ENCODE measurements at regions not wholly inside any gene's neighbourhood (a gene's known extent, or its start where the extent isn't known, plus 50 kb on each side); places are given as distances from the start of the nearest gene placed in this dataset.

DNA sequence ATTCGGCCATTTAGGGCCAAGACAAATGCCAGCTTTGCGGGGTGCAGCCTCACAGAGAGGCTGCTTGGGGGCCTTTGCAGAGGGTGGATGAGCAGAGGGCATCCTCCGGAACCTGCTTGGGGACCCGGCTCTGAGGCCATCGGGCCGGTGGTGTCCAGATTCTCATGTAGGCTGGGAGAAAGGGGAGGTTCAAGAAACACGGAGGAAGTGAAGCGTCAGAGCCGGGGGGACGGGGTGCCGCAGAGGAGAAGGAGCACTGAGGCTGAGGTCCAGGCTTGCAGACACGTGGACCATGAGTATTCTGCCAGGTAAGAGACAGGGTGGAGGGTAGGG lies 150.7 kb upstream of the SHH start:
- Mint-ChIP-seq H3K36me3 (ENCODE audit: low read depth) (no peaks in the 10 kb centered on the region), H3K27ac (ENCODE audit: unreplicated experiment) (no peak overlapping the region), H3K4me3 (no peak overlapping the region), H3K27me3 (ENCODE audit: low read depth) (peaks cover 5% of the 10 kb centered on the region), H3K4me1 (no peaks in the 10 kb centered on the region), H3K9me3 (peaks cover 3% of the 10 kb centered on the region)
- DNase-seq (ENCODE audit: low read depth, low spot score) = no peak
- TF ChIP-seq, protein P1, sequence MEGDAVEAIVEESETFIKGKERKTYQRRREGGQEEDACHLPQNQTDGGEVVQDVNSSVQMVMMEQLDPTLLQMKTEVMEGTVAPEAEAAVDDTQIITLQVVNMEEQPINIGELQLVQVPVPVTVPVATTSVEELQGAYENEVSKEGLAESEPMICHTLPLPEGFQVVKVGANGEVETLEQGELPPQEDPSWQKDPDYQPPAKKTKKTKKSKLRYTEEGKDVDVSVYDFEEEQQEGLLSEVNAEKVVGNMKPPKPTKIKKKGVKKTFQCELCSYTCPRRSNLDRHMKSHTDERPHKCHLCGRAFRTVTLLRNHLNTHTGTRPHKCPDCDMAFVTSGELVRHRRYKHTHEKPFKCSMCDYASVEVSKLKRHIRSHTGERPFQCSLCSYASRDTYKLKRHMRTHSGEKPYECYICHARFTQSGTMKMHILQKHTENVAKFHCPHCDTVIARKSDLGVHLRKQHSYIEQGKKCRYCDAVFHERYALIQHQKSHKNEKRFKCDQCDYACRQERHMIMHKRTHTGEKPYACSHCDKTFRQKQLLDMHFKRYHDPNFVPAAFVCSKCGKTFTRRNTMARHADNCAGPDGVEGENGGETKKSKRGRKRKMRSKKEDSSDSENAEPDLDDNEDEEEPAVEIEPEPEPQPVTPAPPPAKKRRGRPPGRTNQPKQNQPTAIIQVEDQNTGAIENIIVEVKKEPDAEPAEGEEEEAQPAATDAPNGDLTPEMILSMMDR (conservative IDR thresholded peaks at IDR 0.05) = no peak

DNA sequence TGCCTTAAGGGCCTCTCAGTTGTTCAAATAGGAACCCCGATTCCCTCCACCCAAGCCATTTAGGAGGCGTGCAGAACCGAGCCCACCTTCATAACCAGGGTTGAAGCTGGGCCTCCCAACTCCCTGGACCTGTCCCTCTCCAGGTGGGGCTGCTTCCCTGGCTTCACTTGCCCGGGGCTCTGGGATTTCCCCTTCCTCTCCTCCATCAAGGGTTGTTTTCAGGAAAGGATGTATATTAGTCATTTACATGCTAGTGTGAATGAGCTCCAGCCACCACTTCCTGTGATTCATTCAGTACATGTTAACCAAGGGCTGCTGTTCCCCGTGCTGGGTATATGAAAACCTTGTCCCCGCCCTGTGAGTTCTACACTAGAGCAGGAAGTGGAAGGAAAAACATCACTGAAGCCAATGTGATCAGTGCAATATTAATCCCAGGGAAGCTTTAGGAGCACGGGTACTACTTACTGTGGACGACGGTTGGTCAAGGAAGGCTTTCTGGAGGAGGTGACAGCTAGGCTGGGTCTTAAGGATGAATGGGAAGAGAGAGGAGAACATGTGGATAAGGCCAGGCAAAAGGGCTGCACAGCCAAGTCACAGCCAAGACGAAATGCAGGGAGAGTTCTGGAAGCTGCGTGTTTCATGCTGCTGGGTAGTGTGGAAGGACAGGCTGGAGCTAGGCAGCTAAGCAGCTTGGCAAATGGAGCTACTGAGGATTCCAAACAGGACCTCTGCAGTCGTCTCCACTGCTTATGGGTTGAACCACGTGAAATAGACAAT lies 150.1 kb upstream of the SHH start:
- H3K9me3 Mint-ChIP-seq = peaks cover under 1% of the 10 kb centered on the region
- no peak overlapping the region for H3K27ac Mint-ChIP-seq (ENCODE audit: unreplicated experiment)
- no peak for DNase-seq (ENCODE audit: low read depth, low spot score)
- peaks cover 1% of the 10 kb centered on the region for H3K27me3 Mint-ChIP-seq (ENCODE audit: low read depth)
- H3K36me3 Mint-ChIP-seq (ENCODE audit: low read depth) = no peaks in the 10 kb centered on the region
- H3K4me1 Mint-ChIP-seq = no peaks in the 10 kb centered on the region
- no peak overlapping the region for H3K4me3 Mint-ChIP-seq
- TF ChIP-seq, protein P1 (conservative IDR thresholded peaks at IDR 0.05) = no peak

DNA sequence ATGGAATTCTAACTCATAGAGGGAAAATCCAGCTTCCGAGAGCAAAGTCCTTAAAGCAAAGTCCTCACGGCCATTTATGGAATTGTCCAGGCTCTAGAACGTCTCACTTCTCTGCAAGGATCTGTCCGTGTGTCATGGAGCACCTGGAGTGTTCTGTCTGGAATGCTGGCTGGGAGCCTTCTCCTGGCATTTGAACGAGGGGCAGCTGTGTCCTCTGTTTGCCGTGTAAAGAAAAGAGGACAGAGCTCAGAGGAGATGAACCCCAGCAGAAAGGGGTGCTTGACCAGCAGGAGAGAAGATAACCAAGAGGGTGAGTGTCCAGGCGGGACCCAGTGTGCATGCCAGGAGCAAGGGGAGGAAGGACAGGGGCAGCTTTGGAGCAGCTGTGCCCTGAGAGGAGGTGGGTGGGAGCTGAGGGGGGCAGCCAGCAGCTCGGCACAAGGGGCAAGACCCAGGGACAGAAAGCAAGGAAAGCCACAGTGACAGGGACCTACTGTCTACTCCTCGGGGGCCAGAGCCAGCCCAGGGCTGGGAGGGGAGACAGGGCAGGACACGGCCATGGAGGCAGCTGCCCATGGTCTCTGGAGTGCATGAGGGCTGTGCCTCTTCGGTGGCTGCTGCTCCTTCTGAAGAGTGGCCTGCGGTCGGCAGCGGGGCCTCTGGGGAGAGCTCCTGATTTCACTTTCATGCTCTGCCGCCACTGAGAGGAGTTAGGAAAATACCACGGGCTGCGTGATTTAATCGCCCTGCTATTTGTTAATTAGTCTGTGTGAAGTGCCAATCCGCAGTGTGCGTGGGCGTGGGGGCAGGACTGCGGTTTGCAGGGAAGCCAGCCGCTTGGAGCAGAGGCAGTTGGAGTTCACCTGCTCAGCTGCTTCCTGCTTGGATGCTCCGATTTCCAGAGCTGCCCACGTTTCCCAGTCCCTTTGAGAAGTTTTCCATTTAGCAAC lies 149.3 kb upstream of the SHH start:
- H3K4me3 Mint-ChIP-seq = no peak overlapping the region
- H3K9me3 Mint-ChIP-seq = no peaks in the 10 kb centered on the region
- no peaks in the 10 kb centered on the region for H3K27me3 Mint-ChIP-seq (ENCODE audit: low read depth)
- H3K4me1 Mint-ChIP-seq = no peaks in the 10 kb centered on the region
- no peaks in the 10 kb centered on the region for H3K36me3 Mint-ChIP-seq (ENCODE audit: low read depth)
- DNase-seq (ENCODE audit: low read depth, low spot score) = no peak
- TF ChIP-seq, protein P1 (conservative IDR thresholded peaks at IDR 0.05) = no peak
- no peak overlapping the region for H3K27ac Mint-ChIP-seq (ENCODE audit: unreplicated experiment)

DNA sequence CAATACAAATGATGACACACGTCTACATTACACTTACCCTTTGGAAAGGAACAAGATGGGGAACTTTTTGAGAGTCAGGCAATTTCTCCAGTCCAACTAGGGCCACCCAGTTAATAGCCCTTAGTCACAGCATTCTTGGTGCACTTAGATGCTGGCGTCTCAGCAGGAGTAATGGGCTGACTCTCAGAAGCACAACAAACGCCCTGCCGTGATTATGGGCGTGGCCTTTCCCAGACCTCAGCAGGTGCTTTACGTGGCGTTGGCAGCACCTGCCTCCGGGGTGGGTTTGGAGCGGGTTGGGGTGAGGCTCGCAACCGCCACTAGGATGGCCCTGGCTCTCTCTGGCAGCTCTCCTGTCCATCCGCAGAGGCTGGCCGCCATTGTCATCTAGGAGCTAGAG lies 147.6 kb upstream of the SHH start:
- Mint-ChIP-seq H3K4me3 (no peak overlapping the region), H3K27me3 (ENCODE audit: low read depth) (no peaks in the 10 kb centered on the region), H3K36me3 (ENCODE audit: low read depth) (no peaks in the 10 kb centered on the region), H3K9me3 (no peaks in the 10 kb centered on the region), H3K4me1 (no peaks in the 10 kb centered on the region), H3K27ac (ENCODE audit: unreplicated experiment) (no peak overlapping the region)
- DNase-seq (ENCODE audit: low read depth, low spot score) = no peak
- TF ChIP-seq, protein P1 (conservative IDR thresholded peaks at IDR 0.05) = no peak

DNA sequence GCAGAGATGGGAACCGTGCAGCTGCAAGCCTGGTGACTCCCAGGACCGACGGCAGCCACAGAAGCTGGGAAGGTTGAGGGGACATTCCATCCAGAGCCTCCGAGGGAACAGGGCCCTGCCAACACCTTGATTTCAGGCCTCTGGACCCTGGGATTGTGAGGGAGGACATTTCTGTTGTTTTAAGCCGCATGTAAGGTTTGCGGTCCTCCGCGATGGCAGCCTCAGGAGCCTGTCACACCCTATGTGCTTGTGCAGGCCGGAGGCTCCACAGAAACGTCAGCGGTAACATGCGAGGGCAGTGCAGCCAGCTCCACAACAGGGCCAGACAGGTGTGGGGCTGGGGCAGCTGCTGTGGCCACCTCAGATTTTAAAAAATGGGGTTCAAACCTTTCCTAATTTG lies 144.7 kb upstream of the SHH start:
- Mint-ChIP-seq H3K27ac (ENCODE audit: unreplicated experiment) (no peak overlapping the region), H3K4me3 (no peak overlapping the region), H3K36me3 (ENCODE audit: low read depth) (no peaks in the 10 kb centered on the region), H3K4me1 (no peaks in the 10 kb centered on the region), H3K27me3 (ENCODE audit: low read depth) (no peaks in the 10 kb centered on the region), H3K9me3 (no peaks in the 10 kb centered on the region)
- TF ChIP-seq, protein P1 (conservative IDR thresholded peaks at IDR 0.05) = no peak
- DNase-seq (ENCODE audit: low read depth, low spot score) = no peak
